HG03565 (cell line): ENCODE measurements at regions not wholly inside any gene's neighbourhood (a gene's known extent, or its start where the extent isn't known, plus 50 kb on each side); places are given as distances from the start of the nearest gene placed in this dataset.
A peak's percentile ranks its signal among the peaks of the same experiment; 100 is the strongest.
"Not testable (repeated sequence)": the region's sequence is repeated elsewhere in the genome, so short reads cannot be mapped to it uniquely, and the experiment has no call there.

ENCODE experiments used
- ATAC-seq: cut with Tn5 transposase; IDR thresholded peaks from one replicate; pipeline ENCODE4 v1.9.1; 2021; ENCODE audit warnings: mild to moderate bottlenecking, moderate library complexity; ENCODE audit not compliant: unreplicated experiment

- ATAC-seq, result no peak
Observed at GRCh38 chr1:187689129-187689528, 860.4 kb downstream of the PLA2G4A start.

GRCh38 chr1:187691439-187691838 is 862.7 kb downstream of the PLA2G4A start:
- ATAC-seq, result no peak

- no peak for ATAC-seq
Observed at GRCh38 chr1:187692799-187693198, 864.0 kb downstream of the PLA2G4A start.

- ATAC-seq, result no peak
Observed at GRCh38 chr1:187696073-187696472, 867.3 kb downstream of the PLA2G4A start.

DNA sequence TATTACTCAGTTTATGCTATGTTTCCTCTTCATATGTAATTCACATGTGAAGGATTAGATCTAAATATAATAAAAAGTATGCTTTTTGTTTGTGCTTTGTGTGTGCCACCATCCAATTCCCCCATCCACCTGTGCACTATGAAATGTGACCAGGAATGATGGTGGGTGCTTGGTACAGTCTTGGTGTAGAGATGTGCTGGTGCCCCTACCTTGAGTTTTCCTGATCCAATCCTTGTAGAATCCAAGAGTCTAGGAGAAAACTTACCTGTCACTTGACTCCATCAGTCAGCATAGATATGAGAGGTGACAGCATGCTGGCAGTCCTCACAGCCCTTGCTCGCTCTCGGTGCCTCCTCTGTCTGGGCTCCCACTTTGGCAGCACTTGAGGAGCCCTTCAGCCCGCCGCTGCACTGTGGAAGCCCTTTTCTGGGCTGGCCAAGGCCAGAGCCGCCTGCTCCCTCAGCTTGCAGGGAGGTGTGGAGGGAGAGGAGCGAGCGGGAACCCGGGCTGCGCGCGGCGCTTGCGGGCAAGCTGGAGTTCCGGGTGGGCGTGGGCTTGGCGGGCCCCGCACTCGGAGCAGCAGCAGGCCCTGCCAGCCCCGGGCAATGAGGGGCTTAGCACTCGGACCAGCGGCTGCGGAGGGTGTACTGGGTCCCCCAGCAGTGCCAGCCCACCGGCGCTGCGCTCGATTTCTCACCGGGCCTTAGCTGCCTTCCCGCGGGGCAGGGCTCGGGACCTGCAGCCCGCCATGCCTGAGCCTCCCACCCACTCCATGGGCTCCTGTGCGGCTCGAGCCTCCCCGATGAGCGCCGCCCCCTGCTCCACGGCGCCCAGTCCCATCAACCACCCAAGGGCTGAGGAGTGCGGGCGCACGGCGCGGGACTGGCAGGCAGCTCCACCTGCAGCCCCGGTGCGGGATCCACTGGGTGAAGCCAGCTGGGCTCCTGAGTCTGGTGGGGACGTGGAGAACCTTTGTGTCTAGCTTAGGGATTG is 874.7 kb downstream of the PLA2G4A start:
- ATAC-seq, result not testable (repeated sequence)

DNA sequence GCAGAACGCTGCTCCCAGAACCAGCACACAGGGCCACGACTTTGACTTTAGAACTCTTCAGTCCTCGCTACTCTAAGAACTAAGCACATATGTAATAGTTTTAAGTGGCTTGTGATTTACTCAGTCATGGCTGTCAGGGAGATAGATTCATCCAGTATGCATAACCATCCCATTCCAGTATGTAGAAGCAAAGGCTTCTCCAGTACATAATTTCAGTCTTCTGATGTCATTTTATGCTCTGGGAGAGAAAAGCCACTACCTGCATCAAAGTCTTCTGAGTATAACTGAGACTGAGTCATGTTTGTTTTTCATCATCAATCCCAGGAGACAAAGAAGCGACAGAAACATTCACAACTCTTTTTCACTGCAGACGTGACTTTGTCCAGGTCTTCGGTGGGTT is 885.7 kb downstream of the PLA2G4A start:
- no peak for ATAC-seq

DNA sequence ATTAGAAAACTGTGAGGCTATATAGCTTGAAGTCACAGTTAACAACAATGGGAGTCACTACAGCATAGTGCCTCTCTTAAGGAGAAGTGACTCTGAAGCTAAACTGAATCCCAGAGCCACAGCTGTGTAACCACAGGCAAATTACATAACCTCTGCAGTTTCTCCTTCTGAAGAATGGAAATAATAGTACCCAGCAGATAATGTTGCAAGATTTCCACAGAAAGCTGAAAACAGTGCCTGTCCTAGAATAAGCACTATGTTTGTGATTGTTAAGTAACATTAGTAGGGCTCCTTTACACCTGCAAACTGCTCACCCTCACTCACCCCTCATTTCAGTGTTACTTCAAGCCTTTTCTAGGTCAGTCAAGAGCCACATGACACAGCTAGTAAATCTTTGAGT is 886.7 kb downstream of the PLA2G4A start:
- ATAC-seq, result no peak

GRCh38 chr1:187716160-187716559 is 887.4 kb downstream of the PLA2G4A start:
- ATAC-seq, result no peak

GRCh38 chr1:187718527-187718926 is 889.8 kb downstream of the PLA2G4A start:
- ATAC-seq, result no peak

DNA sequence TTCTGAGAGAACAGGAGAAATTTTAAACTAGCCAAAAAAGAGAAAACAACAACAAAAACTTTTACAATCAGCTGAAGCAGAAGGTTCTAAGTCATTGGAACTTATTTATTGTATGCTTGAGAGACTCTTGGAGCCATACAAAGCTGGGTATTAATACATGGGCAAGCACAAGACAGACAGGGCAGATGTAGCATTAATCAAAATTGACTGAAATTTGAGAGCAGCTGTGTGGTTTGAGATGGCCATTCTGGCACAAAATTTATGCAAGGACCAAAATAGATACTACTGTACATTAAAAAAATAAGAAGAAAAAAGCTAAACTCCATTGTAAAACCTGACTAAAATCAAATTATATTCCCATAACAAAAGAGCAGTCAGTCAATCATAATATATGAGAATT is 892.5 kb downstream of the PLA2G4A start:
- ATAC-seq, result no peak

- no peak for ATAC-seq
Observed at GRCh38 chr1:187725216-187725615, 896.5 kb downstream of the PLA2G4A start.

DNA sequence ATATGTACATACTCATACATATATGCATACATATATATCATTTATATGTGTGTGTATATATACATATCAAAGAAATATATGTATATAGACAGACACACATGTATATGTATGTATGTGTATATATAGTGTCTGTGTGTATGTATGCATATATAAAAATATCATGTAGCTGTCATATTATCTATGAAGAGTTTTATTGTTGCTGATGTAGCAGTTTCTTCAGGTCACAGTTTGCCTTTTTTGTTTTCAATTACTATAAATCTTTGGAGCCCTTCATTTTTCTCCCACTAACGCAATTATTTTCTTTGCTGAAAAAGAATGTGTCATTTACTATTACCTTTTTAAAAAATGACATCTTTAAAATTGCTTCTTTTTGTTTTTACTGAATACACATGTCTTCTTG is 904.5 kb downstream of the PLA2G4A start:
- no peak for ATAC-seq

GRCh38 chr1:187734427-187734826 is 905.7 kb downstream of the PLA2G4A start:
- no peak for ATAC-seq

DNA sequence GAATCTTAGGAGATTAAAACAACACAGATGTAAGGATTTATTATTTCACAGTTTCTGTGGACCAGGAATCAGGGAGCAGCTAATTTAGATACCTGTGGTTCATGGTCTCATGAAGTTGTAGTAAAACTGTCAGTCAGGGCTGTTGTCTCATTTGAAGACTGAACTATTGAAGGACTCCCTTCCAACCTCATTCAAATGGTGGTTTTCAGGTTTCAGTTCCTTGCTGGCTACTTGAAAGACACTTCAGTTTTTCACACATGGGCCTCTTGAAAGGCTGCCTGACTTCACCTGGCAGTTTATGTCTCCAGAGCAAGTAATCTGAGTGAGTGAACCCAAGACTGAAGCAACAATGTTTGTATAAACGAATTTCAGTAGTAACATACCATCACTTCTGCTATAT is 915.9 kb downstream of the PLA2G4A start:
- peak; percentile 99 for ATAC-seq

DNA sequence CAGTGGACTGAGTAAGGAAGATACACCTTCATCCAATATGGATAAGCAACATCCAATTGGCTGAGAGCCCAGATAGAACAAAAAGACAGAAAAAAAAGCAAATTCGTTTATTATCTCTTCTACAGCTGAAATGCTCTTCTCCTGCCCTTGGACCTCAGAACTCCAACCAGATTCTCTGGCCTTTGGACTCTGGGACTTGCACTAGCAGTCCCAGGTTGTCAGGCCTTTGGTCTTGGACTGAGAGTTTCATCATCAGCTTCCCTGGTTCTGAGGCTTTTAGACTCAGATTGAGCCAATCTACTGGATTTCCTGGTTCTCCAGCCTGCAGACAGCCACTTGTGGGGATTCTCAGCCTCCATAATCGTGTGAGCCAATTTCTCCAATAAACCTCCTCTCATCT is 926.8 kb downstream of the PLA2G4A start:
- no peak for ATAC-seq

GRCh38 chr1:187756684-187757083 is 927.9 kb downstream of the PLA2G4A start:
- not testable (repeated sequence) for ATAC-seq

DNA sequence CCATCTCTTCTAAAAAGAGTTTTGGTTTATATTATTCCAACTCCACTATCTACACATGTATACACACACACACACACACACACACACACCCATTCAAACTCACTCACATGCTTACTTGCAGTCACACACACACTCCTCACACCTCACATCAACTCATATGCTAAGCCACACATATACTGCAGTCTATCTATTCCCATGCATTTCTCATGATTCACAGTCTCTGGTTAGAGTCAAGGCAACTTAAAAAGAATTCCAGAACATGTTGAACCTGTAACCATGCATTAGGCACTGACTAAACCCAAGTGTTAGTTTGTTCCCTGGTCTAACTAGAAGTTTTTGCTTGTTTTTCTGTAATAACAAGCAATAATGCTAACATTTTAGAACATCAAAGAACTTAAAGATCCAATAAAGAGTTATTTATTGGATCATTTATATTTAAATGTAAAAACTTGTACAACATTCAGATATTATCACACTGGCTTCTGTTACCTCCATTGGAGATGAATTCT is 931.1 kb downstream of the PLA2G4A start:
- no peak for ATAC-seq

- ATAC-seq, result no peak
Observed at GRCh38 chr1:187762118-187762517, 933.4 kb downstream of the PLA2G4A start.

DNA sequence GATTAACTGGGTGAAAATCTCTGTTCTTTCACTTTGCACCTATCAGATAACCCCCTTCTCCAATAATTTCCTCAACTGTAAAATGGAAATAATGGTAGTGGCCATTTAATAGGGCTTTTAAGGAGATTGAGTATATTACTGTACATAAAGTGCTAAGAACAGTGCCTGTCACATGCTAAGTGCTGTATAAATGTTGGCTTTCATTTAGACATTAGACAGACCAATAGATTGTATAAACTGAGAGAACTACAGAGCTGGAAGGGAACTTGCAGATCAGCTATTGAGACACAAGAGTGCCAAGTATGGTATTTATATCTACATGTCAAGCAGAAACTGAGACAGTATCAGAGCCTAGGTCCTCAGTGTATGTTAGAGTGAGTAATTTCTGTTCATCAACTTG is 934.7 kb downstream of the PLA2G4A start:
- ATAC-seq, result no peak

DNA sequence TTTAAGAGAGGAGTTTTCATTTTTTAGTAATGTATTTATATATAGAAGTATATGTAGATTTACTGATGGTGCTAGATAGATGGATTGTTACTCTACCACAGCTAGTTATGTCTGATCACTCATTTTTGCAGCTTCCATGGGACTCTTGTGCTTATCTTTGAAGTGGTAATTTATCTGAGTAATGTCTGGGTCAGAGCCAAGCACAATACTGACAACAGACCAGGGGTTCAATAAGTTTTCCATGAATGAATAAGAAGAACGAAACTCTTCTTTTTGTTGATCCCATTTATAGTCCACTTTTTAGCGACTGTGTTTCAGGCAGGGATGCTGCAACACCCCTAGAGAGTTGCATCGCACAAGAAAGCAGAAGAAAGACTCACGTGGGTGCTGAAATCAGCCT is 935.2 kb downstream of the PLA2G4A start:
- ATAC-seq, result no peak

GRCh38 chr1:187771396-187771795 is 942.6 kb downstream of the PLA2G4A start:
- no peak for ATAC-seq

DNA sequence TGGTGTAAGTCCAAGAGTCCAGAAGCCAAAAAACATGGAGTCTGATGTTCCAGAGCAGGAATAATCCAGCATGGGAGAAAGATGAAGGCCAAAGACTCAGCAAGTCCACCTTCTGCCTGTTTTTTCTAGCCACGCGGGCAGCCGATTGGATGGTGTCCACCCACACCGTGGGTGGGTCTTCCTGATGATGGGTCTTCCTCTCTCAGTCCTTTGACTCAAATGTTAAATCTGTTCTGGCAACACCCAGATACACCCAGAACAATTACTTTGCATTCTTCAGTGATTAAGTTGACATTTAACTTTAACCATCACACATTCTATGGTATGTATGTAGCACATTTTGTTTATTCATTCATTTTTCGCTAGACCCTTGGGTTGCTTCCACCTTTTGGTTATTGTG is 944.4 kb downstream of the PLA2G4A start:
- no peak for ATAC-seq
